Activated CD4-positive, alpha-beta T cell treated with anti-CD3 and anti-CD28 coated beads, Interleukin-10, Interleukin-2, amounts not matched to agents 100 ng/mL and 50 ng/mL, durations not matched to agents 16 hours and 8 hours (primary cell): ENCODE measurements at regions not wholly inside any gene's neighbourhood (a gene's known extent, or its start where the extent isn't known, plus 50 kb on each side); places are given as distances from the start of the nearest gene placed in this dataset.

Experiments used
- DNase-seq: peaks from one replicate; pipeline ENCODE4 v3.0.0-alpha.2; 2020

GRCh38 chr7:96933067-96933645 is 72.2 kb upstream of the DLX6 start:
- no peak for DNase-seq

- DNase-seq = no peak
Measured at GRCh38 chr7:96936621-96937020, 68.7 kb upstream of the DLX6 start.

GRCh38 chr7:96942112-96942511 is 63.2 kb upstream of the DLX6 start:
- no peak for DNase-seq

- no peak for DNase-seq
Measured at GRCh38 chr7:96949766-96950165, 55.6 kb upstream of the DLX6 start.

DNA sequence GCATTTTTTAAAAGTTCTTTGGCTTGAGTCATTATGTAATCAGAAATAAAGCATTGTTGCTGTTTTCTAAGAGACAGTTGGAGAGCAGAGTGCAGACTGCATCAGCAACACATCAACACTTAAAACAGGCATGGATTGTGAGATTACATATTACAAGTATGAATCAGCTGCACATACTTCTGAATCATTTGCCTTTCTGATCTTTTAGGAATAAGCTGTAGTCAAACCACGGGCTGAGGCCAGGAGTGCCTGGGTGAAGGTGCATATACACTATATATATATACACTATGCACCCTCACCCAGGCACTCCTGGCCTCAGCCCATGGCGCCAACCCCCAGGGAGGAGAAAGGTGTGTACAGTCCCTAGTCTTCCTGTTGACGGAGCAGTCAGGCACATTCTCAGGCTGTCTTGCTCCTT is 52.4 kb upstream of the DLX6 start:
- peak; percentile 1 for DNase-seq

GRCh38 chr7:96953676-96954513 is 51.5 kb upstream of the DLX6 start:
- DNase-seq = no peak
